HFF-Myc (cell line): ENCODE measurements at regions not wholly inside any gene's neighbourhood (a gene's known extent, or its start where the extent isn't known, plus 50 kb on each side); places are given as distances from the start of the nearest gene placed in this dataset.

Source experiments
- DNase-seq: peaks from one replicate; pipeline ENCODE4 v3.0.0-alpha.2; 2011; ENCODE audit warnings: low read depth; ENCODE audit errors: extremely low read depth
- H3K4me3 ChIP-seq: replicated peaks from 2 replicates; pipeline ENCODE4 v1.5.1; 2011; ENCODE audit warnings: low read depth, mild to moderate bottlenecking, control low read depth, low read length
- CTCF ChIP-seq: IDR thresholded peaks from 2 replicates; pipeline ENCODE4 v1.5.1; 2012; ENCODE audit warnings: mild to moderate bottlenecking, low read depth, low read length, control low read depth; ENCODE audit errors: missing control alignments

- no peak overlapping the region for H3K4me3 ChIP-seq
- TF ChIP-seq CTCF: no peak
- DNase-seq: no peak
Observed at GRCh38 chr6:170046791-170047626, 243.9 kb downstream of the DLL1 start.

- TF ChIP-seq CTCF: no peak
- DNase-seq: no peak
- no peak overlapping the region for H3K4me3 ChIP-seq
Observed at GRCh38 chr6:170045981-170046667, 244.8 kb downstream of the DLL1 start.

- no peak overlapping the region for H3K4me3 ChIP-seq
- DNase-seq: no peak
- no peak for TF ChIP-seq CTCF
Observed at GRCh38 chr6:170045563-170045960, 245.3 kb downstream of the DLL1 start.

DNA sequence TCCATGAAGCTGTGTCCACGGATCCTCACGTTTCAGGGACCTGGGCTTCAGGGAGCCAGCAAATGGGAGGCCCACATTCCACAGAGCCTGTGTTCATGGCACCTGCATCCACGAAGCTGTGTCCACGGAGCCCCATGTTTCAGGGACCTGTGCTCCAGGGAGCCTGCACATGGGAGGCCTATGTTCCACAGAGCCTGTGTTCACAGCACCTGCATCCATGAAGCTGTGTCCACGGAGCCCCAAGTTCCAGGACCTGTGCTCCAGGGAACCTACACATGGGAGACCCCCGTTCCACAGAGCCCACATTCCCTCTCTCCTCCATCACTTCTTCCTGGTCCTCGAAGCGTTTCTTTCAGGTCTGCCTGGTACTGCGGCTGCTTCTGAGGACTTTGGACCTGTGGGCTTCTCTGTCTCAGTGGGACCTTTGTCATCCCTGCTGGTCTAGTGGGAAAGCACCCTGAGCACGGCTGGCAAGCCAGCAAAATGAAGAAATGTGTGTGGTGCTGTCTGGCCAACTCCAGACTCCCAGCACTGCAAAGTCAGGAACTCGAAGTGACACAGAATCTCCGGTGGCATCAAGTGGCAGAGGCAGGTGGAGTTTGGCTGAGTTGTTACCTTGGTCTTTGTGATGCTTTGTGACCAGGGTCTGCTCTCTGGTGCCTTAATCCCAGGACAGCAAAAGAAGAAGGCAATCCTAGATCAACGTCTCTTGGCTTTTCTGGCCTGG, 245.9 kb downstream of the DLL1 start:
- no peak overlapping the region for H3K4me3 ChIP-seq
- no peak for DNase-seq
- no peak for TF ChIP-seq CTCF

DNA sequence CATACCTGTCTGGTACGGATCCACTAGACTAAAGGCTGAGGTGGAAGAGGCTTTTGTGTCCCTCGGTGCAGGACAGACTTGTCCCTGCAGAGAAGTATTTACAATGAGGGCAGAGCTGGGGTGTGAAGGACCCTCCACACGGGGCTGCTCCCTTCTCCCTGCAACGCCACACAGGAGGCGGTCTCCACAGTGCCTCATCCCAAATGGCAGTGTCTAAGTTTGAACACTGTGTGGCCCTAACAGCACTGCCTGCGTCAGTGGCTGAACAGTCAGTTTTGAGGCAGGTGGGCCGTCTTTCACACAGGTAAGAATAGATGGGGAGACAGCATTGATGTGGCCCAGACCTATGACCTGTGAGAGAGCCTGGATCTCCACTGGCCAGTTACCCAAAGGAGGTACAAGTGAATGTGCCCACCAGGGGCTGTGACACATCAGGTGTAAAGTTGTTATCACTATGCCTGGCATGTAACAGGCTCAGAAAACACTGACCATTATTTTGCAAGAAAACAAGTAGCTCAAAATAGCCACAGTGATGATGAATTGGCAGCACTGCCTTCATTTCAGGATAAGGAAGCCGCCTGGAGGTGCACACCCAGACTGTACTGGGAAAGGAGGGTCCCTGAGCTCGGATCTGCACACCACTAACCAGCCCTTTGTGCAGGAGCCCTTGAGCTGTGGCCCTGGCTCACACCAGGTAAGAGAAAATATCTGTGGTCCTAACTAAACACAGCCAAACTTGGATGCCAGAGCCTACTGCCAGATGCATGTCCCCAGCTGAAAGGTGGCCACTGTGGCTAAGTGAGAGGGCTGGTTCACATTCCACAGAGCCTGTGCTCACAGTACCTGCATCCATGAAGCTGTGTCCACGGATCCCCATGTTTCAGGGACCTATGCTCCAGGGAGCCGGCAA, 246.7 kb downstream of the DLL1 start:
- H3K4me3 ChIP-seq: no peak overlapping the region
- TF ChIP-seq CTCF: no peak
- DNase-seq: no peak
